ENCODE measurements at regions not wholly inside any gene's neighbourhood (a gene's known extent, or its start where the extent isn't known, plus 50 kb on each side); places are given as distances from the start of the nearest gene placed in this dataset.

GRCh38 chr1:208336137-208336518, 91.9 kb upstream of the PLXNA2 start:
- no peak for TF ChIP-seq CTCF (IDR thresholded peaks at IDR 0.05; ENCODE audit: insufficient read depth, low read depth, low read length)
- no peak for TF ChIP-seq EZH2 (IDR thresholded peaks at IDR 0.05; ENCODE audit: insufficient read depth, low read length)
